ENCODE measurements at regions not wholly inside any gene's neighbourhood (a gene's known extent, or its start where the extent isn't known, plus 50 kb on each side); places are given as distances from the start of the nearest gene placed in this dataset.

GRCh38 chr3:41065340-41065739 lies 134.0 kb upstream of the CTNNB1 start:
- TF ChIP-seq, protein P1, sequence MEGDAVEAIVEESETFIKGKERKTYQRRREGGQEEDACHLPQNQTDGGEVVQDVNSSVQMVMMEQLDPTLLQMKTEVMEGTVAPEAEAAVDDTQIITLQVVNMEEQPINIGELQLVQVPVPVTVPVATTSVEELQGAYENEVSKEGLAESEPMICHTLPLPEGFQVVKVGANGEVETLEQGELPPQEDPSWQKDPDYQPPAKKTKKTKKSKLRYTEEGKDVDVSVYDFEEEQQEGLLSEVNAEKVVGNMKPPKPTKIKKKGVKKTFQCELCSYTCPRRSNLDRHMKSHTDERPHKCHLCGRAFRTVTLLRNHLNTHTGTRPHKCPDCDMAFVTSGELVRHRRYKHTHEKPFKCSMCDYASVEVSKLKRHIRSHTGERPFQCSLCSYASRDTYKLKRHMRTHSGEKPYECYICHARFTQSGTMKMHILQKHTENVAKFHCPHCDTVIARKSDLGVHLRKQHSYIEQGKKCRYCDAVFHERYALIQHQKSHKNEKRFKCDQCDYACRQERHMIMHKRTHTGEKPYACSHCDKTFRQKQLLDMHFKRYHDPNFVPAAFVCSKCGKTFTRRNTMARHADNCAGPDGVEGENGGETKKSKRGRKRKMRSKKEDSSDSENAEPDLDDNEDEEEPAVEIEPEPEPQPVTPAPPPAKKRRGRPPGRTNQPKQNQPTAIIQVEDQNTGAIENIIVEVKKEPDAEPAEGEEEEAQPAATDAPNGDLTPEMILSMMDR (IDR thresholded peaks at IDR 0.05), result no peak
- TF ChIP-seq POLR2AphosphoS5 (IDR thresholded peaks at IDR 0.05; ENCODE audit: insufficient read depth in 1 of 2, low read depth in 1 of 2), result no peak
